GM12875 (cell line): ENCODE measurements at regions not wholly inside any gene's neighbourhood (a gene's known extent, or its start where the extent isn't known, plus 50 kb on each side); places are given as distances from the start of the nearest gene placed in this dataset.

Experiments used
- H3K4me3 ChIP-seq: one replicate; pipeline ENCODE4 v1.5.1; 2011; ENCODE audit warnings: low read depth, low read length, control low read depth
- CTCF ChIP-seq: IDR thresholded peaks from 2 replicates; pipeline ENCODE4 v1.5.1; 2011; ENCODE audit warnings: low read depth, mild to moderate bottlenecking, control low read depth, inconsistent platforms, low read length, moderate library complexity, borderline replicate concordance; ENCODE audit not compliant: insufficient read depth

GRCh38 chr7:47154791-47155190 lies 427.1 kb downstream of the TNS3 start:
- H3K4me3 ChIP-seq: no peak overlapping the region
- TF ChIP-seq CTCF: no peak

GRCh38 chr7:47153576-47153975 lies 428.3 kb downstream of the TNS3 start:
- TF ChIP-seq CTCF: no peak
- H3K4me3 ChIP-seq: no peak overlapping the region

- H3K4me3 ChIP-seq: no peak overlapping the region
- no peak for TF ChIP-seq CTCF
Measured at GRCh38 chr7:47153058-47153457, 428.9 kb downstream of the TNS3 start.

- no peak for TF ChIP-seq CTCF
- H3K4me3 ChIP-seq: no peak overlapping the region
Measured at GRCh38 chr7:47152307-47152706, 429.6 kb downstream of the TNS3 start.

GRCh38 chr7:47150497-47151260 lies 431.2 kb downstream of the TNS3 start:
- no peak overlapping the region for H3K4me3 ChIP-seq
- no peak for TF ChIP-seq CTCF

GRCh38 chr7:47149971-47150370 lies 431.9 kb downstream of the TNS3 start:
- no peak for TF ChIP-seq CTCF
- H3K4me3 ChIP-seq: no peak overlapping the region

GRCh38 chr7:47149208-47149839 lies 432.6 kb downstream of the TNS3 start:
- TF ChIP-seq CTCF: no peak
- H3K4me3 ChIP-seq: no peak overlapping the region
